H1 (cell line): ENCODE measurements at regions not wholly inside any gene's neighbourhood (a gene's known extent, or its start where the extent isn't known, plus 50 kb on each side); places are given as distances from the start of the nearest gene placed in this dataset.

Source experiments
- CTCF ChIA-PET: fragments of 300-600 bp; sonication (Branson Sonifier 250); formaldehyde crosslinking; loops from one replicate; lab custom pipeline; 2021; ENCODE audit not compliant: partially characterized antibody; lab: Charles Lee
- POLR2A ChIA-PET: fragments of 300-600 bp; sonication (Branson Sonifier 250); formaldehyde crosslinking; loops from one replicate; lab custom pipeline; 2021; ENCODE audit warnings: inconsistent platforms; ENCODE audit not compliant: partially characterized antibody; lab: Charles Lee
- DNase-seq, 2 experiments: peaks; one replicate each; pipeline versions ENCODE4 v3.0.0 to v3.0.0-alpha.2; 2010 to 2022; ENCODE audit warnings: low spot score in 2 of 2, low read depth in 1 of 2, mixed read lengths in 1 of 2
- FAIRE-seq: peaks from 2 replicates; lab custom pipeline; 2011; peaks lifted over from hg19 to GRCh38; lab: Jason Lieb, UNC
- H2AFZ ChIP-seq: 2 replicates; pipeline ENCODE4 v1.8.1; 2012; ENCODE audit warnings: low read length, inconsistent platforms
- H2AK5ac ChIP-seq: 2 replicates; pipeline ENCODE4 v1.6.1; 2013; ENCODE audit warnings: low read depth, low read length
- H2BK120ac ChIP-seq: replicated peaks from 2 replicates; pipeline ENCODE3; 2013; ENCODE audit warnings: low read depth, low read length, inconsistent platforms
- H2BK12ac ChIP-seq: 2 replicates; pipeline ENCODE4 v1.6.1; 2013; ENCODE audit warnings: low read depth, low read length
- H2BK15ac ChIP-seq: 2 replicates; pipeline ENCODE4 v1.6.1; 2013; ENCODE audit warnings: low read length
- H2BK20ac ChIP-seq: 2 replicates; pipeline ENCODE4 v1.6.1; 2013; ENCODE audit warnings: low read length
- H2BK5ac ChIP-seq: 2 replicates; pipeline ENCODE4 v1.6.1; 2013; ENCODE audit warnings: low read depth, low read length
- H3K14ac ChIP-seq: 2 replicates; pipeline ENCODE4 v1.6.1; 2013; ENCODE audit warnings: inconsistent platforms; ENCODE audit not compliant: insufficient read length
- H3K18ac ChIP-seq: 2 replicates; pipeline ENCODE4 v1.6.1; 2013; ENCODE audit warnings: low read length; ENCODE audit errors: extremely low read depth
- H3K23ac ChIP-seq: 2 replicates; pipeline ENCODE4 v1.6.1; 2013; ENCODE audit warnings: inconsistent platforms; ENCODE audit not compliant: insufficient read length
- H3K23me2 ChIP-seq: 2 replicates; pipeline ENCODE4 v1.6.1; 2013; ENCODE audit warnings: low read depth, low read length
- H3K27ac ChIP-seq: 2 replicates; pipeline ENCODE4 v1.6.1; 2011; ENCODE audit warnings: low read depth, low read length, inconsistent platforms
- H3K27me3 ChIP-seq, 4 experiments: replicated peaks in 1 of 4; 1 replicate in 1 of 4; 2 replicates in 3 of 4; pipeline versions ENCODE4 v1.6.1 to v1.8.1; 2011 to 2013; ENCODE audit warnings: low read length in 3 of 4, mild to moderate bottlenecking in 3 of 4, inconsistent platforms in 2 of 4, mixed read lengths in 2 of 4, moderate library complexity in 1 of 4; ENCODE audit not compliant: control insufficient read depth in 3 of 4, insufficient read depth in 3 of 4; ENCODE audit errors: extremely low read depth in 1 of 4
- H3K36me3 ChIP-seq, 4 experiments: 2 replicates each; pipeline versions ENCODE4 v1.6.1 to v1.8.1; 2011 to 2013; ENCODE audit warnings: mild to moderate bottlenecking in 4 of 4, low read length in 3 of 4, moderate library complexity in 2 of 4, control low read depth in 1 of 4, inconsistent platforms in 1 of 4; ENCODE audit not compliant: insufficient read depth in 4 of 4, control insufficient read depth in 2 of 4
- H3K4ac ChIP-seq: replicated peaks from 2 replicates; pipeline ENCODE3; 2013; ENCODE audit warnings: low read length, low read depth, mixed read lengths, inconsistent platforms; ENCODE audit not compliant: insufficient read length
- H3K4me1 ChIP-seq, 4 experiments: replicated peaks in 1 of 4; 1 replicate in 1 of 4; 2 replicates in 3 of 4; pipeline versions ENCODE4 v1.6.1 to v1.8.1; 2011 to 2013; ENCODE audit warnings: low read length in 3 of 4, inconsistent platforms in 2 of 4, mixed read lengths in 1 of 4; ENCODE audit not compliant: insufficient read depth in 4 of 4, control insufficient read depth in 3 of 4
- H3K4me2 ChIP-seq, 2 experiments: 2 replicates each; pipeline versions ENCODE4 v1.6.1 to v1.8.1; 2011 to 2013; ENCODE audit warnings: low read depth in 2 of 2, low read length in 2 of 2, control low read depth in 1 of 2, inconsistent platforms in 1 of 2, mild to moderate bottlenecking in 1 of 2; ENCODE audit not compliant: insufficient read depth in 1 of 2
- H3K4me3 ChIP-seq, 4 experiments: fragments of 200-600, 300-600 bp in 1 of 4; sonication (generic), shearing (Covaris generic), sonication (Bioruptor Twin) in 1 of 4; 2 replicates each; pipeline versions ENCODE4 v1.5.1 to v1.8.1; 2011 to 2016; ENCODE audit warnings: low read length in 4 of 4, low read depth in 3 of 4, control low read depth in 2 of 4, inconsistent platforms in 2 of 4, mild to moderate bottlenecking in 2 of 4, mixed read lengths in 1 of 4, moderate library complexity in 1 of 4; ENCODE audit not compliant: insufficient read depth in 2 of 4; ENCODE audit errors: extremely low read depth in 1 of 4
- H3K56ac ChIP-seq: replicated peaks from 2 replicates; pipeline ENCODE3; 2013; ENCODE audit warnings: low read depth, mild to moderate bottlenecking, mixed read lengths, low read length, inconsistent platforms; ENCODE audit not compliant: insufficient read length
- H3K79me1 ChIP-seq: 2 replicates; pipeline ENCODE4 v1.6.1; 2013; ENCODE audit warnings: low read depth, low read length, control low read depth
- H3K79me2 ChIP-seq, 2 experiments: 2 replicates each; pipeline versions ENCODE4 v1.6.1 to v1.8.1; 2012 to 2013; ENCODE audit warnings: low read length in 2 of 2, mild to moderate bottlenecking in 2 of 2, inconsistent platforms in 1 of 2; ENCODE audit not compliant: insufficient read depth in 2 of 2, control insufficient read depth in 1 of 2
- H3K9ac ChIP-seq, 4 experiments: replicated peaks in 1 of 4; 1 replicate in 1 of 4; 2 replicates in 3 of 4; pipeline versions ENCODE4 v1.6.1 to v1.8.1; 2011 to 2013; ENCODE audit warnings: low read depth in 3 of 4, low read length in 3 of 4, control low read depth in 2 of 4, mild to moderate bottlenecking in 2 of 4, moderate library complexity in 2 of 4, inconsistent platforms in 1 of 4; ENCODE audit errors: extremely low read depth in 1 of 4
- H3K9me3 ChIP-seq, 2 experiments: 2 replicates each; pipeline versions ENCODE4 v1.6.1 to v1.8.1; 2012 to 2013; ENCODE audit warnings: mild to moderate bottlenecking in 2 of 2, moderate library complexity in 2 of 2, control low read depth in 1 of 2, inconsistent platforms in 1 of 2, low read depth in 1 of 2, low read length in 1 of 2, mixed read lengths in 1 of 2; ENCODE audit not compliant: insufficient read depth in 2 of 2
- H4K20me1 ChIP-seq, 2 experiments: replicated peaks in 1 of 2; 2 replicates each; pipeline versions ENCODE3 to v1.8.1; 2011 to 2013; ENCODE audit warnings: inconsistent platforms in 2 of 2, low read length in 2 of 2, mild to moderate bottlenecking in 1 of 2; ENCODE audit not compliant: insufficient read depth in 2 of 2, control insufficient read depth in 1 of 2
- H4K5ac ChIP-seq: 2 replicates; pipeline ENCODE4 v1.6.1; 2013; ENCODE audit warnings: low read length, low read depth, mixed read lengths, inconsistent platforms; ENCODE audit not compliant: insufficient read length
- H4K8ac ChIP-seq: 2 replicates; pipeline ENCODE4 v1.8.0; 2013; ENCODE audit warnings: mild to moderate bottlenecking, moderate library complexity, low read length, inconsistent platforms; ENCODE audit not compliant: insufficient read depth; ENCODE audit errors: extremely low read depth
- H4K91ac ChIP-seq: replicated peaks from 2 replicates; pipeline ENCODE3; 2013; ENCODE audit warnings: low read length, mixed read lengths, inconsistent platforms; ENCODE audit not compliant: insufficient read length
- BCL11A ChIP-seq, 2 experiments: IDR thresholded peaks; one replicate each; pipeline ENCODE4 v1.6.1; 2011; ENCODE audit warnings: low read depth in 2 of 2, low read length in 2 of 2, mild to moderate bottlenecking in 2 of 2
- CEBPB ChIP-seq: IDR thresholded peaks from 2 replicates; pipeline ENCODE4 v1.6.1; 2012; ENCODE audit warnings: low read depth, low read length
- POU5F1 ChIP-seq: IDR thresholded peaks from 2 replicates; pipeline ENCODE4 v1.6.1; 2011; ENCODE audit warnings: low read depth, mild to moderate bottlenecking, low read length, moderate library complexity
- WGBS, 2 experiments: shearing (Covaris generic) in 1 of 2; methylation state at CpG; one replicate each; pipeline versions ENCODE4 v1.1.6 to v1.1.7; 2013 to 2015; ENCODE audit warnings: low lambda C conversion rate in 2 of 2, mixed read lengths in 2 of 2, inconsistent platforms in 1 of 2, low coverage in 1 of 2, missing lambda C conversion rate in 1 of 2; ENCODE audit not compliant: insufficient replicate concordance in 2 of 2, insufficient coverage in 1 of 2, insufficient read length in 1 of 2; ENCODE audit errors: extremely low coverage in 1 of 2, missing lambda C conversion rate in 1 of 2; 5-methylcytosine and 5-hydroxymethylcytosine counted together

DNA sequence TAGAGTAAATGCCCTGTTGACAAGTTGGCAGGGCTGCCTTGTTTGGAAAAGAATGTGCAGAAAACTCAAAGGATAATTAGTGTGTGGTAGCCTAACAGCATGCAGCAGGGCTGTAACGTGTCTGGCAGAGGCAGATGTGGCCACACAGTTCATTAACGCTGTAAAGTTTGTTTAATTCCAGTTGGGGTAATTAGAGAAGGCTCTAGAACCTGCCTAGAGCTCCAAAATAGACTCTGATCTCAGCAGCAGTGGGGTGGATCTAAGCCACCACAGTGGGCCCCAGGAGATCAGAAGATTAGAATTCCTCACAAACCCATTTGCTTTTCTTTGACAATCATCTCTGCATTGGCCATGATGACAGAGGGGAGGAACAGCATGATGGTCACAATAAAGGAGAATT lies 65.1 kb upstream of the LEKR1 start:
- POLR2A ChIA-PET: no interaction called here

More for the DNA sequence above, 65.1 kb upstream of the LEKR1 start:
- H3K36me3 ChIP-seq: no peaks in the 10 kb centered on the region
- H3K23ac ChIP-seq: no peak overlapping the region
- H3K9me3 ChIP-seq: no peaks in the 10 kb centered on the region
- no peak overlapping the region for H4K91ac ChIP-seq
- no peak for FAIRE-seq
- no peaks in the 10 kb centered on the region for H3K79me1 ChIP-seq
- H3K4me3 ChIP-seq: no peak overlapping the region
- H3K23me2 ChIP-seq: no peaks in the 10 kb centered on the region
- H2BK120ac ChIP-seq: no peak overlapping the region
- H3K14ac ChIP-seq: no peak overlapping the region
- CTCF ChIA-PET: interaction anchor here (0.9 to 1.3 kb wide), 5 partner anchors 11 to 321 kb away, joined by 3 to 7 read pairs (median 3); no protein-coding TSS in a partner anchor
- H2BK12ac ChIP-seq: no peak overlapping the region
- no peaks in the 10 kb centered on the region for H3K27me3 ChIP-seq
- H3K4ac ChIP-seq: no peak overlapping the region
- no peak overlapping the region for H3K18ac ChIP-seq
- H4K8ac ChIP-seq: no peak overlapping the region
- TF ChIP-seq BCL11A (IDR thresholded peaks at IDR 0.05; ENCODE audit: low read depth in 2 of 2, low read length in 2 of 2) (no peak), POU5F1 (no peak), CEBPB (no peak)
- no peak overlapping the region for H4K5ac ChIP-seq
- no peak overlapping the region for H2AFZ ChIP-seq
- WGBS, 2 experiments: 83% methylated on average over 2 of the region's 2 CpGs; no CpG with 5 or more reads in 1 of the 2 experiments
- H3K4me1 ChIP-seq: no peaks in the 10 kb centered on the region; a peak in 1 of 7 replicates
- H3K9ac ChIP-seq: no peak overlapping the region
- H3K79me2 ChIP-seq: no peaks in the 10 kb centered on the region
- H2BK15ac ChIP-seq: no peak overlapping the region
- no peak overlapping the region for H3K56ac ChIP-seq
- no peak overlapping the region for H2AK5ac ChIP-seq
- no peaks in the 10 kb centered on the region for H4K20me1 ChIP-seq
- H2BK5ac ChIP-seq: no peak overlapping the region
- no peak overlapping the region for H2BK20ac ChIP-seq
- no peak overlapping the region for H3K27ac ChIP-seq
- no peak for DNase-seq
- H3K4me2 ChIP-seq: no peak overlapping the region
